Testis (tissue), 2 donors: ENCODE measurements at regions not wholly inside any gene's neighbourhood (a gene's known extent, or its start where the extent isn't known, plus 50 kb on each side); places are given as distances from the start of the nearest gene placed in this dataset.

ENCODE experiments used
- DNase-seq: peaks from one replicate; pipeline ENCODE4 v3.0.0-alpha.2; 2019
- H3K27ac ChIP-seq, 2 donors: fragments of 200-600 bp; sonication (generic); one replicate each; pipeline ENCODE4 v1.5.1; 2019
- H3K27me3 ChIP-seq: fragments of 200-600 bp; sonication (generic); one replicate; pipeline ENCODE4 v1.5.1; 2019
- H3K36me3 ChIP-seq: fragments of 200-600 bp; sonication (generic); one replicate; pipeline ENCODE4 v1.5.1; 2017; ENCODE audit warnings: low read depth; ENCODE audit errors: missing control alignments
- H3K4me1 ChIP-seq: fragments of 200-600 bp; sonication (generic); one replicate; pipeline ENCODE4 v1.5.1; 2019
- H3K4me3 ChIP-seq, 2 donors: fragments of 200-600 bp; sonication (generic); one replicate each; pipeline ENCODE4 v1.5.1; 2017 to 2019
- H3K9me3 ChIP-seq: fragments of 200-600 bp; sonication (generic); one replicate; pipeline ENCODE4 v1.5.1; 2017
- CTCF ChIP-seq, 3 experiments: fragments of 450-650 bp in 2 of 3; fragments of 200-600 bp in 1 of 3; sonication (generic) in 1 of 3; IDR thresholded peaks; one replicate each; pipeline ENCODE4 v1.5.1; 2016 to 2019; ENCODE audit warnings: antibody characterized with exemption in 3 of 3, mild to moderate bottlenecking in 2 of 3, moderate library complexity in 1 of 3
- POLR2A ChIP-seq: fragments of 450-650 bp; IDR thresholded peaks from one replicate; pipeline ENCODE4 v1.6.1; 2017; ENCODE audit warnings: antibody characterized with exemption, mild to moderate bottlenecking, moderate library complexity
- WGBS, 2 donors: methylation state at CpG; one replicate each; pipeline ENCODE4 v1.1.5; 2018; 5-methylcytosine and 5-hydroxymethylcytosine counted together
- intact Hi-C: fragments of 100-400 bp; cut with DNase I; formaldehyde crosslinking; loops from one replicate; pipeline ENCODE4 v1.15.1; 2023; ENCODE audit warnings: low total_unique reads

DNA sequence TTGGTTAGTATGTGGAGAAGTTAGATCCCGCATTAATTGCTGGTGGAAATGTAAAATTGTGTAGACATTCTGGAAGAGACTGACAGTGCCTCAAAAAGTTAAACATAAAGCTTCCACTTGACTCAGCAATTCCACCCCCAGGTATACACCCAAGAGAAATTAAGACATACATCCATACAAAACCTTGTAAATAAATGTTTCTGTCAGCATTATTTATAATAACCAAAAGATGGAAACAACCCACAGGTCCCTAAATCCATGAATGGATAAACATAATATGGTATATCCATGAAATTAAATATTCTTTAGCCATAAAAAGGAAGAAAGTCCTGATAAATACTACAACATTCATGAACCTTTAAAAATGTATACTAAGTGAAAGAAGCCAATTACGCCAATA, 817.4 kb downstream of the NTRK3 start:
- Histone ChIP-seq H3K4me1 (no peaks in the 10 kb centered on the region), H3K27ac (no peak overlapping the region), H3K27me3 (no peaks in the 10 kb centered on the region), H3K9me3 (no peaks in the 10 kb centered on the region), H3K4me3 (no peak overlapping the region), H3K36me3 (no peaks in the 10 kb centered on the region)
- intact Hi-C loops: no loop called here
- WGBS, 2 donors: 66 to 86% methylated on average over 2 of the region's 2 CpGs
- no peak for DNase-seq
- TF ChIP-seq CTCF (IDR thresholded peaks at IDR 0.05): no peak
- TF ChIP-seq POLR2A: no peak

DNA sequence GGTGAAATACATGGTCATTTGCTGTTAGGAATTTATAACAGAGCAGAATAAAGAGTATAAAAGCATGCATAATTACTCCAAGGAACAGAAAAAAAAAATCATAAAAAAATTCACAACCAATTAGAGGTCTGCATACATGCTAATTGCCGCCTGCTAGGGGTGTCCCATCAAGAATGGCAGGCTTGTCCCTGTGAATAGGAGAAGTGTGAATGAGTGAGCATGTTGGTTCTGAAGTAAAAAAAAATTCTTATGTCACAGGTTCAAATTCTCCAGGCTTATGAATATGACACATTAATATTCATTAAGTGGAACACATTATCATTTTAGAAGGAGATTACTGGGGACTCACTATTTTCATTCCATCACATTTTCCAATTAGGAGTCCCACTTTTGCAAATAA, 822.7 kb downstream of the NTRK3 start:
- Histone ChIP-seq H3K27ac (no peak overlapping the region), H3K4me1 (no peaks in the 10 kb centered on the region), H3K36me3 (no peaks in the 10 kb centered on the region), H3K9me3 (no peaks in the 10 kb centered on the region), H3K27me3 (no peaks in the 10 kb centered on the region), H3K4me3 (no peak overlapping the region)
- intact Hi-C loops: no loop called here
- 81 to 97% methylated on average over 1 of the region's 1 CpG for WGBS, 2 donors
- no peak for TF ChIP-seq POLR2A
- TF ChIP-seq CTCF (IDR thresholded peaks at IDR 0.05): no peak
- DNase-seq: no peak

DNA sequence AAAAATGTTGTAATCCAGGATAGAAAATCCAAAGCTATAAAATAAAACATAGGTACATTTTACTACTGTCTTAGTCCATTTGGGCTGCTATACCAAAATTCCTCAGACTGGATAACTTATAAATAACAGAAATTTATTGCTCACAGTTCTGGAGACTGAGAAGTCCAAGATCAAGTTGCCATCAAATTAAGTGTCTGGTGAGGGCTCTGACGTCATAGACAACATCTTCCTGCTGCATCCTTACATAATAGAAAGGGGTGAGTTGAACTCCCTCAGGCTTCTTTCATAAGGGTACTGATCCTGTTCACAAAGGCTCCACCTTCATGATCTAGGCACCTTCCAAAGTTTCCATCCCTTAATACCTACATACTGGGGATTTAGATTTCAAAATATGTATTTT, 826.8 kb downstream of the NTRK3 start:
- no peaks in the 10 kb centered on the region for H3K27me3 ChIP-seq
- TF ChIP-seq CTCF (IDR thresholded peaks at IDR 0.05) (no peak), POLR2A (no peak)
- intact Hi-C loops: loop anchor here (10.0 kb wide), 1 partner anchor 1535 kb away; no protein-coding TSS in a partner anchor
- H3K27ac ChIP-seq: no peak overlapping the region
- DNase-seq: no peak
- H3K36me3 ChIP-seq: no peaks in the 10 kb centered on the region
- H3K4me3 ChIP-seq: no peak overlapping the region
- no peaks in the 10 kb centered on the region for H3K4me1 ChIP-seq
- no peaks in the 10 kb centered on the region for H3K9me3 ChIP-seq
- WGBS, 2 donors: 74% methylated on average over 1 of the region's 1 CpG

DNA sequence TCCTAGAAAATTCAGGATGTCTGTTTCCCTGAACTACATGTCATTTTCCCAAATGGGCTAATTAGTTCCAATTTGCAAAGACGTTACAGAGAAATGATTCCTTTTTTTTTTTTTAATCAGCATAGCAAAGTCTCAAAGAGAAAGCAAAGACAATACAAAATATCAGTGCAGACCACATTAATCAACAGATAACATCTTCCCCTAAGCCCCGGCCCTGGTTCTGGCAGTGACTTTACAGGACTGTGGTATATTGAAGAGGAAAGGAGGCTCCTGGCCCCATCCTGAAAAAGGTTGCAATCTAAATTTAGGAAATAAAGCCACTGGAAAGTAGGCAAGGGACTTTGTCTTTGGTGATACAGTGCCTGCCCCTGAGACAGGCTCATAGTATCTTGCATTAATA, 836.5 kb downstream of the NTRK3 start:
- TF ChIP-seq POLR2A (no peak), CTCF (IDR thresholded peaks at IDR 0.05) (no peak)
- 46 to 55% methylated on average over 2 of the region's 2 CpGs for WGBS, 2 donors
- no peak overlapping the region for H3K4me3 ChIP-seq
- H3K27me3 ChIP-seq: no peaks in the 10 kb centered on the region
- no peaks in the 10 kb centered on the region for H3K4me1 ChIP-seq
- H3K36me3 ChIP-seq: no peaks in the 10 kb centered on the region
- H3K27ac ChIP-seq: no peak overlapping the region
- no peak for DNase-seq
- intact Hi-C loops: loop anchor here (10.0 kb wide), 1 partner anchor 1525 kb away; no protein-coding TSS in a partner anchor
- H3K9me3 ChIP-seq: no peaks in the 10 kb centered on the region

DNA sequence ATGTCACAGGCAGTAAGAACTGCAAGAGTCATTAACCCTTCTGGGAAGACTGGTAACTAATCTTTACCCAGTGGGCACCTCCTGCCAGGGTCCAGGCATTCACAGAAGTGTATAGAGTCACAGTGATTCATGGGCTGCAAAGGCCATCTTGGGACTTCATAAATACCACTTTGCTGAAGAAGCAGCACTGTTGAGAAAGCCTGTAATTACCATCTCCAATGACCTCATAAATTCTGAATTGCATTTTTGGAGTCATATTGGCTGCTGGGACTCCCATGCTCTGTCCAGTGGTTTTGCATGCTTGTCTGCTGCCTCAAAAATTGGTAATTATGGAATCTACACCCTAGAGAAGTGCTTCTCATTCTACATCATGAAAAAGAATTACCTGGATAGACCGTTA, 837.2 kb downstream of the NTRK3 start:
- intact Hi-C loops: no loop called here
- H3K4me3 ChIP-seq: no peak overlapping the region
- no peak for TF ChIP-seq CTCF (IDR thresholded peaks at IDR 0.05)
- no peak for TF ChIP-seq POLR2A
- H3K27ac ChIP-seq: no peak overlapping the region
- no peak for DNase-seq
- no peaks in the 10 kb centered on the region for H3K9me3 ChIP-seq
- WGBS, 2 donors: 79 to 83% methylated on average over 1 of the region's 1 CpG
- H3K4me1 ChIP-seq: no peaks in the 10 kb centered on the region
- H3K36me3 ChIP-seq: no peaks in the 10 kb centered on the region
- H3K27me3 ChIP-seq: no peaks in the 10 kb centered on the region
